H4 (cell line): ENCODE measurements at regions not wholly inside any gene's neighbourhood (a gene's known extent, or its start where the extent isn't known, plus 50 kb on each side); places are given as distances from the start of the nearest gene placed in this dataset.

ENCODE experiments used
- DNase-seq: peaks from one replicate; pipeline ENCODE4 v3.0.0-alpha.2; 2015; ENCODE audit warnings: low spot score

DNA sequence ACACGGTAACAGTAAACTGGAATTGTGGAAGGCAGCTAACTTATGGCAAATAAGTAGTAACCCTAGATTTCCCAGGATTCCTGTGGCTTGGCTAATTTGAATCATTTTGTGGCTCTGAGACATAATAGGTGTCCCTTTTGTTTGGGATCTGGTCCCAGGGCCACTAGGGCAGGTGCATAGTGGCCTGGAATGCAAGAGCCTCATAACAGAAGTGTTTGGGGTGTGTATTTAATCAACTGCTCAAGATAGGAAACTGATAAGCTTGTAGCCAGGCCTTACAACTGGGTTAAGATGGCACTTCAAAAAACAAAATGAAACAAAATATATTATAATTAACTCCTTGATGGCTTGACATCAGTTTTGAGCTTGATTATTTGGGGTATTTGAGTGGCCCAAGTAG lies 541.8 kb downstream of the ETV1 start:
- no peak for DNase-seq

DNA sequence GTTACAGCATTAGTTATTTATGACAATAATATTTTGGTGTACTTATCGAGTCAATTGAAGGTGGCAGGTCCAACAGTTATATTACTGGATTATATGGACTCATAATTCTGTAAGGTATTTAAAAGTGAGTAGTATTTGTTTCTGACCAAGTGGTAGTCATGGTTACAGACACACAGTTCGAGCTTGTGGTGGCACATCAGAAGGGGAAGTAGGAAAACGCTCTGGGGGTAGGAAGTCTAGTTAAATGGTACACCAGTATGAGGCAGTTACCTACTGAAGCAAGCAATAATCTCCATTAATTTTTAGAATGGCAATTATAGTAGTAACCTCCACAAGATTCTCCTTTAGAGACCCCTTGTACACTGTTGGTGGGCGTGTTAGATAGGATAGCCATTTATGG lies 541.2 kb downstream of the ETV1 start:
- no peak for DNase-seq

- no peak for DNase-seq
Measured at GRCh38 chr7:13449460-13449859, 540.0 kb downstream of the ETV1 start.

DNA sequence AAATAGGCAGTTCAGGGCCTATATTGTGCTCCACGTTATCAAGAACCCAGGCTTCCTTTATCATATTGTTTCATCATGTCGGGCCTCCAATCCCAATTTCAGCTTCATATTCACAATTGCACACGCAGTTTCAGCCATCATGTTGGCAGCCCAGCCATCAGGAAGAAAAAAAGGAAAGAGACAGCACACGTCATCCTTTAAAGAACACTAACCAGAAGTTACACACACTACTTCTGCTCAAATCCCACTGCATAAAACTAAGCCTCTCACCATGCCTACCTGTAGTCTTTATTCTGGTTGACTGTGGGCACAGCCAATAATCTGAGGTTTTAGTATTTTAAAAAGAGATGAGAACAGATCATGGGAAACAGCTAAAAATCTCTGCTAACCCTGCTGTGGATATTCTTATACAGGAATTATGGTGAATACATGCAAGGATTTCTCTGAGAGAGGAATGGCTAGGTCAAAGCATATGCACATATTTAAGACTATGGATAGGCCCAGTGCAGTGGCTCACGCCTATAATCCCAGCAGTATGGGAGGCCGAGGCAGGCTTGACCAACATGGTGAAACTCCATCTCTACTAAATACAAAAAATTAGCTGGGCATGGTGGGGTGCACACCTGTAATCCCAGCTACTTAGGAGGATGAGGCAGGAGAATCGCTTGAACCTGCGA lies 534.4 kb downstream of the ETV1 start:
- no peak for DNase-seq

GRCh38 chr7:13457790-13458189 lies 531.7 kb downstream of the ETV1 start:
- no peak for DNase-seq

DNA sequence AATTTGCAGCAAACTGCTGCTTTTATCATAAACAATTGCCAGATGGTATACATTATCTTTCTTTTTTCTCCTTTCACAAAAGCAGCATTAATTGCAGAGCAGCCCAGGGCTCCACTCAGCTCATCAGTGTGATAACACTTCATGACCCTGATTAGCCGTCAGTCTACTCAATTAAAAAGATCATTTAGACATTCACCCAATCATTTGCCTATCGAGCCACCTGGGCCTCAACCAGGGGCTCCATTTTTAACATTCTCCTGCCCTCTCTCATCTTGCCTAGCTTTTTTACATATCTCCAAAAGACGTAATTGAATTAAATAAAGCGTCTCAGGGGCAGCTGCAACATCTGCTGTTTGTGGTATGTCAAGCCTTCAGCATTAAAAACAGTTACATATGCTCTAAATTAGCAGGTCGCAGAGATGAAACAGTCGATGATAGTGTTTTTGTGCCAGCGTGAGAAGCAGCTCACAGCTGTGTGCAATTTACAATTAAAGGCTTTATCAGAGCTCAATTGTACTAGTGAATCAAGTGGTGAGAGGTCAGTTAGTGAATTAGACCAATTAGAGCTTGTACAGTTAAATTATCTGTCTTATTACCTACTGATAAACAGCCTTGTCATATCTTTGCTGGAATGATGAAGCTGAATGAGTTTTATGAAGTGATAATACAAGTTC lies 522.5 kb downstream of the ETV1 start:
- no peak for DNase-seq

- DNase-seq = no peak
Measured at GRCh38 chr7:13476881-13477444, 512.5 kb downstream of the ETV1 start.

GRCh38 chr7:13489386-13489785 lies 500.1 kb downstream of the ETV1 start:
- no peak for DNase-seq

- no peak for DNase-seq
Measured at GRCh38 chr7:13496976-13497375, 492.5 kb downstream of the ETV1 start.

DNA sequence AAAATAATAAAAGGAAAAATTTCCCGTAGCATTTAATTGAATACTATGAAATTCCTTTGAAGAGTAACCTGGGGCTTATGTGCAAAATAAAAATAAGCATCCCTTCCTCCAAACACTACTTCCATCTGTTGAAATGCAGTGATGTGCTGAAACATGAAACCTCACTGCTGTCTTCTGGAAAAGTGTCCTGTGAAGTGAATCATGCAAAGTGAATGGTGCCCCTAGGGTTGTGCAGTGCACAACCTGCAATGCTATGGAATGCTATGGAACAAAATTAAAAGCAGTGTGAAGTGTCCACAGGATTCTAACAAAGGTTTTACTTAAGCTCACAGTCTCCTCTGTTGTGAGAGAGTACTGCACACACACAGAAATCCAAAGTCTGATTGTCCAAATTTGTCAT lies 480.9 kb downstream of the ETV1 start:
- DNase-seq = no peak

DNA sequence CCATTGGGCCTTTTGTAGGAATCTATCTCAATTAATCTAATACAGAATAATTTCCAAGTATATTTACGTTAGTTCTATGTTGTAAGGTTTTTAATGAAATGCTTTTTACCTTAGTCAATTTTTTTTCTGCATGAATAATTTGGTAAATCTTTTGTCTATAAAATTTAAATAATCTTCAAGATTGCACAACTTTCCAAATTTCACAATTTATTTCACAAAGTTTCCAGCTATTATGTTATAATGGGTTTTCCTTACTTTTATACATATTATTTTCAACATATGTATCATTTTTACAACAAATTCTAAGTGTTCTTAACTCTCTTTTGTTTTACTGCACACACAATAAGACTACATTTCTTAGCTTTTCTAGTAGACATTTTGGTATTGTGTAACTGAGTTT lies 470.7 kb downstream of the ETV1 start:
- DNase-seq = no peak

DNA sequence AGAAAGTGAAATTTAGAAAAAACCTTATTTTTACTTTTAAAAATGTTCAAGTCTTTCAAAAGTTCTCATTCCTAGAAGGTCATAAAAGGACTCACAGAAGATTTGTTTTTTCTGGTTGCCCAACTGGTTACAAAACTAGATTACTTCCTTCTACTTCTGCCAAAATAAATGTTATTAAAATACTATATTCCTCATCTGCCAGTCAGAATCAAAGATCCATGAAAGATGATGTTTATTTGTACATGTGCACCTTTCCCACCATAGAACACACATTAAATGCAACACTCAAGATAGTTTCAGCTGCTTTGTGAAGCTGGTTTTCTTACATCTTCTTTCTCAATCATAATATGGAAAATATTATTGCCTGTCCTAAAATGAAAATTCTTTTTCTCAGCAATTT lies 465.4 kb downstream of the ETV1 start:
- DNase-seq = no peak

DNA sequence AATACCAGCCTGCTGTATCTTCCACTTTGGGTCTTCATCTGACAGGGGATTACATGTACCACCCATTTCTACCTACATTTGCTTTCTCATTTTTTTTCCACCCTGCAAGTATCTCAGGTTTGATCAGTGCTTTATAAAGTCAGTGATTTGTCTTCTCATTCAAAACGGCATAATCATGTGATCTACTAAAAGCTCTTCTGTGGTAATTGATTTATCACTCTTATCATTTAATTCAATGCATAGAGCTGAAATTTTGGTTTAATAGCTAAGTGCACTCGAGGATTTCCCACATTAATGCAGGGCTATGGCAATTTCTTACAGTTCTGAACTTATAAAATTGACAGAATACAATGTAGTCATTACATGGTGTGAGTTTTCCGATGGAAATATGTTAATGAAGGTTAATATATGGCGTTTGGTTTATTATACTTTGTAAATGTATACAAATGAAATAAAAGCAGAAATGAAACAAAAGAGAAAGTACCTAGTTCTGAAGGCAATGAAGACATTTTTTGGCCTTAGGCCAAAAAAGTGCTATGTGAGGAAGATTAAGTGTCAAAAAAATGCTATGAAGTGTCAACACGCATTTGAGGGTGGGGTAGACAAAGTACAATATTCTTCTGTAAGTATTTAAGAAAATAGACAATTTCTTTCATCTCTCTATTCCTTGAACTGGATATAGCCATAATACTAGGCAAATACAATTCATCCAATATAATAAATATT lies 457.3 kb downstream of the ETV1 start:
- DNase-seq = no peak

- DNase-seq = no peak
Measured at GRCh38 chr7:13538669-13539068, 450.8 kb downstream of the ETV1 start.

GRCh38 chr7:13540429-13540828 lies 449.0 kb downstream of the ETV1 start:
- DNase-seq = peak; percentile 74

GRCh38 chr7:13541326-13541725 lies 448.1 kb downstream of the ETV1 start:
- no peak for DNase-seq

DNA sequence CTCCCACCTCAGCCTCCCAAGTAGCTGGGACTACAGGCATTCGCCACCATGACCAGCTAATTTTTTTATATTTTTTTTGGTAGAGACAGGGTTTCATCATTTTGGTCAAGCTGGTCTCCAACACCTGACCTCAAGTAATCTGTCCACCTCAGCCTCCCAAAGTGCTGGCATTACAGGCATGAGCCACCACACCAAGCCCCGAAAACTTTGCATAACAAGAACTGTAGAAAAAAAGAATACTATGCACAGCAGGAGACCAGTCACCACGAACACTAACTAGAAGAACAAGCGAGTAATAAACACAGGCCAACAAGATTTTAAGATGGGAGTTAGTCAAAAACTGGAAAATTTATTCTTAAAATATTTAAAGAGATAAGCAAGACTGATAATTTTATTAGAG lies 447.0 kb downstream of the ETV1 start:
- DNase-seq = no peak

DNA sequence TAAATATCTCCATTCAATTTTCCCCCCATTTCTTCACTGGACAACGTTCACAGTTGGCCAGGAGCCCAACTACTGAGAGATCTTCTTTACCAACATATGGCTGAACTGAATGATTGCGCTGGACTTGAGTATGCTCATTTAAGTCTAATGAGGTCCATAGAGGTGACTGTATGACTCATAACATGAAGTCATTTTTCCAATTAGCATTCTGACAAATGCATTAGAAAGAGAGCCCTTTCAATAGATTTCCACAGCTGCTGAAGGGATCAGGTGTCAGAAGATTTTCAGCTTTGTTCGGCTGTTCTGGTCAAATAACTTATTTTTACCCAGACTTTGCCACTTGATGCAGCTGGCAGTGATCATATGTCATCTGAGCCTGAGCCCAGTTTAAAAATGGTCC lies 438.0 kb downstream of the ETV1 start:
- DNase-seq = no peak

GRCh38 chr7:13560441-13560840 lies 429.0 kb downstream of the ETV1 start:
- peak; percentile 44 for DNase-seq

GRCh38 chr7:13563257-13563656 lies 426.2 kb downstream of the ETV1 start:
- DNase-seq = no peak

DNA sequence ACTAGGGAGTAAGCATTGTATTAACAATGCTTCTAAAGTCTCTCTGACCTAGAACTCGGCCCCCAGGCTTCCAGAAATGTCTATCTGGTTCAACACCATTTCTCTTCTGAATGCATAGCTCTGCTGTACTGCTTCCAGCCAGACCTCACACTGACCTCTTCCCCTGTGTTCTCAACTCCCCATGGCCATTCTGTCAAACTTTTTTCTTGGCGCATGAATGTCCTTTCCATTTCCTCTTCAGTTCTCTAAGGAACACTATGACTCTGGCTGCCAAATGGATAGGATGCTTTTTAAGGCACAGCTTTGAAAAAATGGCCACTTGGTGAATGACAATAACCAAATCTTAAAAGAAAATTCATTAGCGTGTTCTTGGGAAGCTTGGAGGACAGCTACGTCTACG lies 425.8 kb downstream of the ETV1 start:
- DNase-seq = no peak

DNA sequence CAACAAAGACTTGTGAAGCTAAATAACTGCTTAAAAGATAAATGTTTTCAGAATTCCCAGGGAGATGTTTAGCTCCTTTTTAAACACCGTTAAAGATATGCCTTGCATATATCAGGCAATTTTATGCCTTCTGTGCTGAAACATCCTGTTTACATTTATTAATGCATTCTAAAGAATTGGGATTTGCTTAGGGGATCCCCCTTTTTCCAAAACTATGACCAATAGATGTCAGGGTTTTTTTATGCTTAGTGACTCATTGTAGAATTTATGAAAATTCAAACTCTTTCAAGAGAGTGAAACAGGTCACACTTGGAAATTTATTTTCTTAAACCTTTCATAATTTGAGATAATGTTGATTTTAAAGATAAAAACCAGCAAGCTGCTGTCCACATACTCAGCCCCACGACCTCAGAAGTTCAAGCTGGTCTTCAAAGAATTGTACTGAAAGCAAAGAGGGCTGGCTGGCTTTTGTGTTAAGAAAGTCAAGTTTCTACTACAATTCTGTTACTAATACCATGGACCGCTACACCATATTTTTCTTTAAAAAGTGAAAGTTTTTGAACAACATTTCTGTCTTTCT lies 411.8 kb downstream of the ETV1 start:
- no peak for DNase-seq
